Neural cell (in vitro differentiated cells): ENCODE measurements at regions not wholly inside any gene's neighbourhood (a gene's known extent, or its start where the extent isn't known, plus 50 kb on each side); places are given as distances from the start of the nearest gene placed in this dataset.

ENCODE experiments used
- SMC3 ChIP-seq: fragments of 450-650 bp; conservative IDR thresholded peaks from 2 replicates; pipeline ENCODE4 v1.6.1; 2014; ENCODE audit warnings: antibody characterized with exemption, mild to moderate bottlenecking, moderate library complexity; ENCODE audit not compliant: poor library complexity
- TF ChIP-seq, protein P1 (sequence below): fragments of 450-650 bp; IDR thresholded peaks from 2 replicates; pipeline ENCODE4 v1.5.1; 2014; ENCODE audit warnings: antibody characterized with exemption, mild to moderate bottlenecking, moderate library complexity; ENCODE audit not compliant: poor library complexity, severe bottlenecking

- TF ChIP-seq SMC3: no peak
- TF ChIP-seq, protein P1, sequence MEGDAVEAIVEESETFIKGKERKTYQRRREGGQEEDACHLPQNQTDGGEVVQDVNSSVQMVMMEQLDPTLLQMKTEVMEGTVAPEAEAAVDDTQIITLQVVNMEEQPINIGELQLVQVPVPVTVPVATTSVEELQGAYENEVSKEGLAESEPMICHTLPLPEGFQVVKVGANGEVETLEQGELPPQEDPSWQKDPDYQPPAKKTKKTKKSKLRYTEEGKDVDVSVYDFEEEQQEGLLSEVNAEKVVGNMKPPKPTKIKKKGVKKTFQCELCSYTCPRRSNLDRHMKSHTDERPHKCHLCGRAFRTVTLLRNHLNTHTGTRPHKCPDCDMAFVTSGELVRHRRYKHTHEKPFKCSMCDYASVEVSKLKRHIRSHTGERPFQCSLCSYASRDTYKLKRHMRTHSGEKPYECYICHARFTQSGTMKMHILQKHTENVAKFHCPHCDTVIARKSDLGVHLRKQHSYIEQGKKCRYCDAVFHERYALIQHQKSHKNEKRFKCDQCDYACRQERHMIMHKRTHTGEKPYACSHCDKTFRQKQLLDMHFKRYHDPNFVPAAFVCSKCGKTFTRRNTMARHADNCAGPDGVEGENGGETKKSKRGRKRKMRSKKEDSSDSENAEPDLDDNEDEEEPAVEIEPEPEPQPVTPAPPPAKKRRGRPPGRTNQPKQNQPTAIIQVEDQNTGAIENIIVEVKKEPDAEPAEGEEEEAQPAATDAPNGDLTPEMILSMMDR: no peak
These were observed 123.0 kb upstream of the SGCE start for GRCh38 chr7:94778711-94779459.
